ENCODE measurements at regions not wholly inside any gene's neighbourhood (a gene's known extent, or its start where the extent isn't known, plus 50 kb on each side); places are given as distances from the start of the nearest gene placed in this dataset.

DNA sequence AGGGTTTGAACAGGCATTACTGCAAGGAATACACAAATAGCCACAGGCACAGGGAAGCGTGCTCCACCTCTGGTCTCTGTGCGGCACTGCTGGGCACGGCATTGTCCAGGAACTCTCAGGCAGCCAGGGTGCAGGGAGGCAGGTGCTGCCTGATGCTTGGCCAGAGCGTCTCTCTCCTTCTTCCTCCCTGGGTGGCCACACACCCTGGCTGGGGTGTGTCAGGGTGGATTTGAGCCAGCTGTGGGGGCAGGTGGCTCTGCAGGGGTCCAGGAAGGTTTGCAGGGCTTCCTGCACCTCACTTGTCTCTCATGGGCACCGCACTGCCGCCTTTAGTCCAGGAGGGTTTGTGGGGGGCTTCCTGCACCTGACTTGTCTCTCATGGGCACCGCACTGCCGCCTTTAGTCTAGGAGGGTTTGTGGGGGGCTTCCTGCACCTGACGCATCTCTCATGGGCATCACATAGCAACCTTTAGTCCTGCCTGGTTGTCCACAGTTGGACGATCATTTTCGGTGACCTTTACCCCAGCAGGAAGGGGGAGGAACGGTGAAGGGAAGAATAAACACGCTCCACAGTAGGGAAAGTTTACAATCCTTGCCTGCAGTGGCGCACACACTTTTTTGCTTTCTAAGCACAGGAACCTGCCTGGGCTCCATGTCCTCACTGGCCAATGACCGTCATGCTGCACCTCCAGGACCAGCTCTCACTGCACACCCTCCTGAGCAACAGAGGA lies 332.9 kb downstream of the EIPR1 start:
- no peak for DNase-seq
- TF ChIP-seq, protein P1, sequence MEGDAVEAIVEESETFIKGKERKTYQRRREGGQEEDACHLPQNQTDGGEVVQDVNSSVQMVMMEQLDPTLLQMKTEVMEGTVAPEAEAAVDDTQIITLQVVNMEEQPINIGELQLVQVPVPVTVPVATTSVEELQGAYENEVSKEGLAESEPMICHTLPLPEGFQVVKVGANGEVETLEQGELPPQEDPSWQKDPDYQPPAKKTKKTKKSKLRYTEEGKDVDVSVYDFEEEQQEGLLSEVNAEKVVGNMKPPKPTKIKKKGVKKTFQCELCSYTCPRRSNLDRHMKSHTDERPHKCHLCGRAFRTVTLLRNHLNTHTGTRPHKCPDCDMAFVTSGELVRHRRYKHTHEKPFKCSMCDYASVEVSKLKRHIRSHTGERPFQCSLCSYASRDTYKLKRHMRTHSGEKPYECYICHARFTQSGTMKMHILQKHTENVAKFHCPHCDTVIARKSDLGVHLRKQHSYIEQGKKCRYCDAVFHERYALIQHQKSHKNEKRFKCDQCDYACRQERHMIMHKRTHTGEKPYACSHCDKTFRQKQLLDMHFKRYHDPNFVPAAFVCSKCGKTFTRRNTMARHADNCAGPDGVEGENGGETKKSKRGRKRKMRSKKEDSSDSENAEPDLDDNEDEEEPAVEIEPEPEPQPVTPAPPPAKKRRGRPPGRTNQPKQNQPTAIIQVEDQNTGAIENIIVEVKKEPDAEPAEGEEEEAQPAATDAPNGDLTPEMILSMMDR (IDR thresholded peaks at IDR 0.05) = no peak
- H3K4me3 Mint-ChIP-seq = no peak overlapping the region
- H3K36me3 Mint-ChIP-seq (ENCODE audit: low read depth) = no peaks in the 10 kb centered on the region
- peaks cover 35% of the 10 kb centered on the region for H3K9me3 Mint-ChIP-seq
- H3K27ac Mint-ChIP-seq = no peak overlapping the region
- no peaks in the 10 kb centered on the region for H3K4me1 Mint-ChIP-seq (ENCODE audit: low read depth)
- peaks cover 4% of the 10 kb centered on the region for H3K27me3 Mint-ChIP-seq (ENCODE audit: insufficient read depth)

DNA sequence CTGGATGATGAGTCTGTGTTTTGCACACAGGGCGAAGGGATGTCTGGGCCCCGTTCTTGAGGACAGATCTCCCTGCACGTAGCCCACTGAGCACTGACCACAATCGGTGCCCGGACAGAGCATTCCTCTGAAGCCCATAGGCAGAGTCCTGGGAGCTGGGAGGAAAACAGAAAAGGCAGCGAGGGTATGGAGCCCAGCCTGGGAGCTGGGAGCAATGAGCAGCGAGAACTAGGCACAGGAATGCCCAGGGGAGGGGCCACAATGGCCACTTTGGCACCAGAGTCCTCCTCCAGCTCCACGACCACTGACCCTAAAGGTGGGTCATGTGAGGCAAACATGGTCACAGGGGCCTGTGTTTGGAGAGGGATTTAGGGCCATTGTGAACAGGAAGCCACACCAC lies 333.9 kb downstream of the EIPR1 start:
- H3K27me3 Mint-ChIP-seq (ENCODE audit: insufficient read depth) = peaks cover 5% of the 10 kb centered on the region
- TF ChIP-seq, protein P1 (IDR thresholded peaks at IDR 0.05) = no peak
- no peak overlapping the region for H3K4me3 Mint-ChIP-seq
- H3K4me1 Mint-ChIP-seq (ENCODE audit: low read depth) = no peaks in the 10 kb centered on the region
- no peak for DNase-seq
- H3K36me3 Mint-ChIP-seq (ENCODE audit: low read depth) = no peaks in the 10 kb centered on the region
- no peak overlapping the region for H3K27ac Mint-ChIP-seq
- peaks cover 44% of the 10 kb centered on the region for H3K9me3 Mint-ChIP-seq

DNA sequence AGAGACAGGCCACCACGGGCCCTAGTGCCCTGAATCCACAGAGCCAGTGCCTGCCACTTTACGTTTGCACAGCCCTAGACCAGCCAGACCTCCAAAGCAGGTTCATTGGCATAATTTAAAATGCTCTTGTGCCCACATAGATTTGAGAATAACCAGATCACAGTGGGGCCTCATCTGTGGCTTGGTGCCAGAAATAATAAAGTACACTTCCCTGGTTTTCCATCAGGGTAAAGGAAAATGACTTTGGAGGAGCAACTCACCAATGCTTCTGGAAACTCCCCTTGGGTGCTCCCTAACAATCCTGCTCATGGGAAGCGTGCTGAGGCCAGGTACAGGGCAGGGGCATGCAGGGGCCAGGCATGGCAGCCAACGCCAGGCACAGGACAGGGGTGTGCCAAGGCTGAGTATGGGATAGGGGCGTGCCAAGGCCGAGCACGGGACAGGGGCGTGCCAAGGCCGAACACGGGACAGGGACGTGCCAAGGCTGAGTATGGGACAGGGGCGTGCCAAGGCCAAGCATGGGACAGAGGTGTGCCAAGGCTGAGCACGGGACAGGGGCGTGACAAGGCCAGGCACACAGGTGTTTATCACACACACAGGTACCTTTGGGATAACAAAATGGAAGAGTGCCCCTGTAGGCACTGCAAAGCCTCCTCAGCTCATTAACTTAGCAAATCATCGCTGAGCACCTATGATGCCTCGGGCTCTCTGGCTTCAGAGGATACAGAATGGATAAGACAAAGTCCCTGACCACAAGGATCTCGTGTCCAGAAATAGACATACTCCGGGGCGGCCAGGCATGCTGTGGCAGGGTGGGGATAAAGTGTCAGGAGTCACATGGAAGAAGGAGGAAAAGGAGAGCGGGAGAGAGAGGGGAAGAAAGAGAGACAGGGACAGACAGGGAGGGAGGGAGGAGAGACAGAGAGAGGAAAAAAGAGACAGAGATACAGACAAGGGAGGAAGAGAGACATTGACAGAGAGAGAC lies 334.7 kb downstream of the EIPR1 start:
- Mint-ChIP-seq H3K4me3 (no peak overlapping the region), H3K36me3 (ENCODE audit: low read depth) (no peaks in the 10 kb centered on the region), H3K9me3 (peaks cover 44% of the 10 kb centered on the region), H3K27me3 (ENCODE audit: insufficient read depth) (peaks cover 5% of the 10 kb centered on the region), H3K4me1 (ENCODE audit: low read depth) (no peaks in the 10 kb centered on the region), H3K27ac (no peak overlapping the region)
- no peak for DNase-seq
- TF ChIP-seq, protein P1 (IDR thresholded peaks at IDR 0.05) = no peak

DNA sequence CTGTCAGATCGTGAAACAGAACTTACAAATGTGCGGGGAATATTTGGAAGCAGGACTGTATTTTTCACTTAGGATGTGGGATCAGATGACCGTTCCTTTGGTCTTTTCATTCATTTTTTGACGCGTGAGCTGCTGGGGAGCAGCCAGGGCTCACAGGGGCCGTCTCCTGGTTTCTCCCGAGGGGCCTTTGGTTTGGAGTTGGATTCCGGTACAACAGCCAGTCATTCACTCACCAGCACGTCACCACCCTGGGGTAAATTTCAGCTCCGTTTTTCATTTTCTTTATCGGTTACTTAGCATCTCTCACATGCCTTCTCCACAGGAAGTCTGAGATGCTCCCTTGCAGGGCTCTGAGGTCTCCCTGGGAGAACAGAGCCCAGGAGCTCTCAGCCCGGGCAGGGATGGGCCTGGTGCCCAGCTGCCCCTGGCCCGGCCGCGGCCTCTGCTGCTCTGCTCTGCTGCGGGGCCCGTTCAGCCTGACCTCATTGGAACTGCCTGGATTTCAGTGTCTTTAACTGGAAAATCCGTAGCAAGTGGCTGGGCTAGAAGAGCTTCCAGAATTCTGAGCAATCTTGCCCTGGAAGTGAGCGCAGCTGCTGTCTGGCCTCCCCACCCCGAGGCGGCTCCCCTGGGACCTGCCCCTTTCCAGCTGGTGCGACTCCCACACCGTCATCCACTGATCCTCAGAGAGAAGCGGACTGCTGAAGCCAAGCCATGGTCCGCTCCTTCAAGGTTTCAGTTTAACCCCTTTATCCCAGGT lies 335.6 kb downstream of the EIPR1 start:
- Mint-ChIP-seq H3K36me3 (ENCODE audit: low read depth) (no peaks in the 10 kb centered on the region), H3K4me1 (ENCODE audit: low read depth) (no peaks in the 10 kb centered on the region), H3K27me3 (ENCODE audit: insufficient read depth) (peaks cover 5% of the 10 kb centered on the region), H3K9me3 (peaks cover 45% of the 10 kb centered on the region), H3K4me3 (no peak overlapping the region), H3K27ac (no peak overlapping the region)
- TF ChIP-seq, protein P1 (IDR thresholded peaks at IDR 0.05) = no peak
- DNase-seq = no peak

DNA sequence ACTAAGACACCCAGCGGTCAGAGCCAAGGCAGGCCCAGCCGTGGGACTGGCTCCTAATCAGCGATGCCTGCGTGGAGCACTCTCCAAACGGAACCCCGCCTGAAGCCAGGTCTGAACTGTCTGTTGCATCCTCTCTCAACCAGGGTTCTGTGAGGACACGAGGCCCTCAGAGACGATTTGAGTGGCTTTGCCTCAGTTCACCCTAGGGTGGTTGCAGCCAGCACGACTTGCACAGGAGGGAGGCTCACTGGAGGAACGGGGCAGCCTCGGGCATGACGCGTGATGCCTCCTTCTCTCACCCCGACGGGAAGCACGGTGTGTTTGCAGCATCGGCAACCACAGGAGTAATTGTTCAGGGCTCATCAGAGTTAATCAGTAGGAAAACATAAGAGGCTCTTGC lies 336.4 kb downstream of the EIPR1 start:
- Mint-ChIP-seq H3K9me3 (peaks cover 50% of the 10 kb centered on the region), H3K27me3 (ENCODE audit: insufficient read depth) (peaks cover 5% of the 10 kb centered on the region), H3K27ac (no peak overlapping the region), H3K4me3 (no peak overlapping the region), H3K36me3 (ENCODE audit: low read depth) (no peaks in the 10 kb centered on the region), H3K4me1 (ENCODE audit: low read depth) (no peaks in the 10 kb centered on the region)
- no peak for DNase-seq
- TF ChIP-seq, protein P1 (IDR thresholded peaks at IDR 0.05) = no peak

All from HFFc6 (cell line).